Astrocyte (in vitro differentiated cells and primary cell): ENCODE measurements at regions not wholly inside any gene's neighbourhood (a gene's known extent, or its start where the extent isn't known, plus 50 kb on each side); places are given as distances from the start of the nearest gene placed in this dataset.

Experiments
- DNase-seq: peaks from one replicate; pipeline ENCODE4 v3.0.0-alpha.2; 2010; ENCODE audit warnings: low read depth
- FAIRE-seq: peaks from 2 replicates; lab custom pipeline; 2011; peaks lifted over from hg19 to GRCh38; lab: Jason Lieb, UNC
- H2AFZ ChIP-seq: 2 replicates; pipeline ENCODE4 v1.6.0; 2012; ENCODE audit warnings: low read depth, low read length, inconsistent platforms
- H3K27ac ChIP-seq: 2 replicates; pipeline ENCODE4 v1.5.1; 2011; ENCODE audit warnings: low read depth, low read length, inconsistent platforms
- H3K27me3 ChIP-seq: 2 replicates; pipeline ENCODE4 v1.6.0; 2011; ENCODE audit warnings: low read length, inconsistent platforms; ENCODE audit not compliant: insufficient read depth
- H3K36me3 ChIP-seq: 2 replicates; pipeline ENCODE4 v1.5.1; 2011; ENCODE audit warnings: low read length, inconsistent platforms; ENCODE audit not compliant: insufficient read depth
- H3K4me1 ChIP-seq: 2 replicates; pipeline ENCODE4 v1.5.1; 2011; ENCODE audit warnings: low read length, inconsistent platforms; ENCODE audit not compliant: insufficient read depth
- H3K4me2 ChIP-seq: 2 replicates; pipeline ENCODE4 v1.6.0; 2012; ENCODE audit warnings: low read length, inconsistent platforms
- H3K4me3 ChIP-seq: 2 replicates; pipeline ENCODE4 v1.5.1; 2011; ENCODE audit warnings: low read depth, mild to moderate bottlenecking, low read length, inconsistent platforms; ENCODE audit not compliant: insufficient read depth
- H3K79me2 ChIP-seq: 2 replicates; pipeline ENCODE4 v1.6.0; 2012; ENCODE audit warnings: mild to moderate bottlenecking, low read length, inconsistent platforms; ENCODE audit not compliant: insufficient read depth
- H3K9ac ChIP-seq: 2 replicates; pipeline ENCODE4 v1.6.0; 2012; ENCODE audit warnings: mild to moderate bottlenecking, low read length, inconsistent platforms
- H3K9me3 ChIP-seq: 2 replicates; pipeline ENCODE4 v1.5.1; 2012; ENCODE audit warnings: low read depth, mild to moderate bottlenecking, low read length, inconsistent platforms; ENCODE audit not compliant: insufficient read depth
- H4K20me1 ChIP-seq: 2 replicates; pipeline ENCODE4 v1.6.0; 2012; ENCODE audit warnings: low read length, inconsistent platforms; ENCODE audit not compliant: insufficient read depth
- H3K27ac Mint-ChIP-seq: one replicate; pipeline ENCODE4 v1.8.0; 2021; ENCODE audit warnings: mild to moderate bottlenecking, mixed read lengths; ENCODE audit not compliant: unreplicated experiment
- H3K27me3 Mint-ChIP-seq: one replicate; pipeline ENCODE4 v1.8.0; 2021; ENCODE audit warnings: low read depth, mixed read lengths; ENCODE audit not compliant: unreplicated experiment
- H3K36me3 Mint-ChIP-seq: one replicate; pipeline ENCODE4 v1.8.0; 2021; ENCODE audit warnings: low read depth, mixed read lengths; ENCODE audit not compliant: unreplicated experiment
- H3K4me1 Mint-ChIP-seq: one replicate; pipeline ENCODE4 v1.8.0; 2021; ENCODE audit warnings: low read depth, mixed read lengths; ENCODE audit not compliant: unreplicated experiment
- H3K4me3 Mint-ChIP-seq: one replicate; pipeline ENCODE4 v1.8.0; 2021; ENCODE audit warnings: mild to moderate bottlenecking, moderate library complexity, mixed read lengths; ENCODE audit not compliant: unreplicated experiment
- H3K9me3 Mint-ChIP-seq: one replicate; pipeline ENCODE4 v1.8.0; 2021; ENCODE audit warnings: mild to moderate bottlenecking, mixed read lengths; ENCODE audit not compliant: unreplicated experiment
- EZH2 ChIP-seq: IDR thresholded peaks from 2 replicates; pipeline ENCODE4 v1.6.1; 2012; ENCODE audit warnings: mild to moderate bottlenecking, low read length, inconsistent platforms; ENCODE audit not compliant: insufficient read depth
- TF ChIP-seq, protein P1 (sequence below): IDR thresholded peaks from 2 replicates; pipeline ENCODE4 v1.5.1; 2011; ENCODE audit warnings: low read depth, mild to moderate bottlenecking, inconsistent platforms, low read length, moderate library complexity; ENCODE audit not compliant: insufficient read depth

DNA sequence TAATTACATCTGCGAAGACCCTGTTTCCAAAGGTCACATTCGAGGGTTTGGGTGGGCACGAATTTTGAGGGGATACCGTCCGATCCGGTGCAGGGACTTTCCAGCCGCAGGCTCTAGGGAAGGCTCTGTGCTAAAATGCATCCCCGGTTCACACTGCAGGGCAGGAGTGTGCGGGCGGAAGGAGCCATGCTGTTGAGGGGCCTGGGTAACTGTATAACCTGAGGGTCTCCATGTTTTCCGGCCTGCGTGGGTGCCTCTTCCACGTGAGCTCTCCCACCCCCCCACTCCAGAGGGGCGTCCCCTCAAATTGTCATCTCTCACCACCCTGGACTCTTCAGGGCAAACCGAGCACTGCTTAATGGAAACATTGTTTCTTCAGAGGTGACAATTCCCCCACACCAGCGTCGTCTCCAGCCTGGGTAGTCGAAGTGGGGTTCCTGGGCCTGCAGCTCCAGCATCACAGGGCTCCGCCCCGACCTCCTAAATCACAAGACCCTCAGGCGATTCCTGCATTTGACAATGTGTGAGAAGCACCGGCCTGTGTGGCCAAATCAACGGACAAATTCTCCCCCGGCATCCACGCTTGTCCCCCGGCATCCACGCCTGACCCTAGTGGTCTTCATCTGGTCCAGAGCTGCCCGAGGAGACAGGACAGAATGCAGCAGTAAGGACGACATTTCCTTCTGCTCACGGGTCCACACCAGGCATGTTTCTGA lies 51.2 kb downstream of the FOXL3 start:
- Histone ChIP-seq H3K9me3 (no peaks in the 10 kb centered on the region), H3K4me3 (no peak overlapping the region), H3K27ac (no peak overlapping the region), H3K79me2 (no peaks in the 10 kb centered on the region), H3K4me1 (no peaks in the 10 kb centered on the region), H4K20me1 (no peaks in the 10 kb centered on the region), H2AFZ (no peak overlapping the region), H3K4me2 (no peak overlapping the region), H3K36me3 (no peaks in the 10 kb centered on the region), H3K9ac (no peak overlapping the region), H3K27me3 (peaks cover 6% of the 10 kb centered on the region)
- TF ChIP-seq, protein P1, sequence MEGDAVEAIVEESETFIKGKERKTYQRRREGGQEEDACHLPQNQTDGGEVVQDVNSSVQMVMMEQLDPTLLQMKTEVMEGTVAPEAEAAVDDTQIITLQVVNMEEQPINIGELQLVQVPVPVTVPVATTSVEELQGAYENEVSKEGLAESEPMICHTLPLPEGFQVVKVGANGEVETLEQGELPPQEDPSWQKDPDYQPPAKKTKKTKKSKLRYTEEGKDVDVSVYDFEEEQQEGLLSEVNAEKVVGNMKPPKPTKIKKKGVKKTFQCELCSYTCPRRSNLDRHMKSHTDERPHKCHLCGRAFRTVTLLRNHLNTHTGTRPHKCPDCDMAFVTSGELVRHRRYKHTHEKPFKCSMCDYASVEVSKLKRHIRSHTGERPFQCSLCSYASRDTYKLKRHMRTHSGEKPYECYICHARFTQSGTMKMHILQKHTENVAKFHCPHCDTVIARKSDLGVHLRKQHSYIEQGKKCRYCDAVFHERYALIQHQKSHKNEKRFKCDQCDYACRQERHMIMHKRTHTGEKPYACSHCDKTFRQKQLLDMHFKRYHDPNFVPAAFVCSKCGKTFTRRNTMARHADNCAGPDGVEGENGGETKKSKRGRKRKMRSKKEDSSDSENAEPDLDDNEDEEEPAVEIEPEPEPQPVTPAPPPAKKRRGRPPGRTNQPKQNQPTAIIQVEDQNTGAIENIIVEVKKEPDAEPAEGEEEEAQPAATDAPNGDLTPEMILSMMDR: no peak
- no peak for TF ChIP-seq EZH2
- DNase-seq (no peak), FAIRE-seq (no peak)
- H3K27ac Mint-ChIP-seq: no peak overlapping the region
- H3K9me3 Mint-ChIP-seq: no peaks in the 10 kb centered on the region
- H3K4me1 Mint-ChIP-seq: no peaks in the 10 kb centered on the region
- H3K4me3 Mint-ChIP-seq: no peak overlapping the region
- peaks cover 42% of the 10 kb centered on the region for H3K27me3 Mint-ChIP-seq
- no peaks in the 10 kb centered on the region for H3K36me3 Mint-ChIP-seq

DNA sequence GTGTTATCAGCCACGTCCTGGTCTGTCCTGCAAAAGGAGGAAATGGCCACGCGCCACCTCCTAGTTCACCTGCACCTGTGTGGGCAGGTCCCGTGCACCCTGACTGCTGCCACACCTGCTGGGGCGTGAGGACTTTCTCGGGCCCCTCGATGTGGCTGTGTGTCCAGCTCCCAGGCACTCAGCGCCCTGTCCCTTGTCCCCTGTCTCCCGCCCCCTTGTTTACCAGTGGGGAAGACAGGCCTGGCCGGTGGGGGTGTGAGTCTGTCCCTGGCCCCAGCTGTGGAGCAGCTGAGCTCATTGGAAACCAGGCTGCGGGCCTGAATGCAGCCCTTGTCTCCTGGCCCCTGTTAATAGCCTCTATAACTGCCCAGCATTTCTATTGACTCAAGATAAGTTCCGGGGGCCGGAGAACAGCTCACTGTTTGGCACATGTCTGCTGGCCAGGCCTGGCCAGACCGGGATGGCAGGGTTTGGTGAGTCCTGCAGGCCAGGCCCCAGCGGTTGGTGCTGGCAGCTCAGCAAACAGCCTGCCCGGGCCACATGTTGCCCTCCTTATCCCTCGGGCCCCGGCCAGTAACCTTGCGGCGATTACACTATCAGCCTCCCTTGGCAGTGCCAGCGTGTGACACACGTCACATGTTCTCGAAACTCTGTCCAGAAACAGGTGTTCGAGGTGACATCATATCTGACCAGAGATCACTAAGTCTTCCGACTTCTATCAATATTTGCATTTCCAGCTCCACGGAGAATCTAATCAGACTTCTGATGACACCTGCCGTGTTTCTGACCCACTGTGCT lies 52.1 kb downstream of the FOXL3 start:
- no peak overlapping the region for H3K27ac Mint-ChIP-seq

More for the DNA sequence above, 52.1 kb downstream of the FOXL3 start:
- Histone ChIP-seq H3K9ac (no peak overlapping the region), H3K4me1 (no peaks in the 10 kb centered on the region), H3K79me2 (no peaks in the 10 kb centered on the region), H3K4me3 (no peak overlapping the region), H3K9me3 (no peaks in the 10 kb centered on the region), H3K27ac (no peak overlapping the region), H3K27me3 (peaks cover 6% of the 10 kb centered on the region), H3K36me3 (no peaks in the 10 kb centered on the region), H4K20me1 (no peaks in the 10 kb centered on the region), H3K4me2 (no peak overlapping the region), H2AFZ (no peak overlapping the region)
- H3K4me1 Mint-ChIP-seq: no peaks in the 10 kb centered on the region
- peaks cover 42% of the 10 kb centered on the region for H3K27me3 Mint-ChIP-seq
- H3K36me3 Mint-ChIP-seq: no peaks in the 10 kb centered on the region
- H3K4me3 Mint-ChIP-seq: no peak overlapping the region
- H3K9me3 Mint-ChIP-seq: peaks cover under 1% of the 10 kb centered on the region
- no peak for FAIRE-seq
- DNase-seq: no peak
- no peak for TF ChIP-seq EZH2
- TF ChIP-seq, protein P1: no peak
